OCI-LY7 (cell line): ENCODE measurements at regions not wholly inside any gene's neighbourhood (a gene's known extent, or its start where the extent isn't known, plus 50 kb on each side); places are given as distances from the start of the nearest gene placed in this dataset.

Experiments used
- BruUV-seq: library from RNA; stranded (reverse); fragments of 400-500 nt; replicated peaks from 2 replicates; lab custom pipeline; 2021; lab: Mats Ljungman, UMichigan
- CTCF ChIA-PET: fragments of 300-600 bp; sonication (Branson Sonifier 250); formaldehyde crosslinking; loops from one replicate; lab custom pipeline; 2022; ENCODE audit warnings: antibody characterized with exemption; ENCODE audit not compliant: unreplicated experiment; lab: Charles Lee
- POLR2A ChIA-PET: fragments of 300-600 bp; sonication (Branson Sonifier 250); formaldehyde crosslinking; loops from one replicate; lab custom pipeline; 2022; ENCODE audit warnings: antibody characterized with exemption; lab: Charles Lee
- DNase-seq: peaks from one replicate; pipeline ENCODE4 v3.0.0-alpha.2; 2015; ENCODE audit warnings: low spot score
- H2AFZ ChIP-seq: fragments of 200-600 bp; sonication (generic), shearing (Covaris generic); 2 replicates; pipeline ENCODE4 v1.6.1; 2014; ENCODE audit warnings: mild to moderate bottlenecking, antibody characterized with exemption, low read length, moderate library complexity
- H3K27ac ChIP-seq: fragments of 200-600 bp; sonication (generic); 2 replicates; pipeline ENCODE4 v1.5.1; 2014; ENCODE audit warnings: mixed run types, low read depth, mild to moderate bottlenecking, moderate library complexity, low read length, inconsistent platforms; ENCODE audit not compliant: poor library complexity, severe bottlenecking
- H3K36me3 ChIP-seq: fragments of 200-600 bp; sonication (generic); 2 replicates; pipeline ENCODE4 v1.6.1; 2014; ENCODE audit warnings: mild to moderate bottlenecking, antibody characterized with exemption, low read length, moderate library complexity, mixed read lengths; ENCODE audit not compliant: insufficient read depth
- H3K4me1 ChIP-seq: fragments of 200-600 bp; sonication (generic); 2 replicates; pipeline ENCODE4 v1.5.1; 2014; ENCODE audit warnings: mild to moderate bottlenecking, low read length; ENCODE audit not compliant: insufficient read depth, poor library complexity, severe bottlenecking
- H3K4me2 ChIP-seq: fragments of 200-600 bp; sonication (generic); 2 replicates; pipeline ENCODE4 v1.6.1; 2014; ENCODE audit warnings: mild to moderate bottlenecking, low read length
- H3K4me3 ChIP-seq: fragments of 200-600 bp; sonication (generic); 2 replicates; pipeline ENCODE4 v1.5.1; 2014; ENCODE audit warnings: mild to moderate bottlenecking, low read depth, low read length; ENCODE audit not compliant: poor library complexity, severe bottlenecking
- H3K79me2 ChIP-seq: fragments of 200-600 bp; sonication (generic); 2 replicates; pipeline ENCODE4 v1.6.1; 2016; ENCODE audit warnings: low read depth, mild to moderate bottlenecking, low read length, moderate library complexity, mixed read lengths; ENCODE audit not compliant: insufficient read depth
- H3K9me2 ChIP-seq: fragments of 200-600 bp; sonication (generic); 2 replicates; pipeline ENCODE4 v1.6.1; 2016; ENCODE audit warnings: mild to moderate bottlenecking, low read length, mixed read lengths; ENCODE audit not compliant: insufficient read depth
- H3K9me3 ChIP-seq: fragments of 200-600 bp; sonication (generic); 2 replicates; pipeline ENCODE4 v1.6.1; 2014; ENCODE audit warnings: mild to moderate bottlenecking, mixed run types, low read length, mixed read lengths
- H4K20me1 ChIP-seq: fragments of 200-600 bp; sonication (generic); 2 replicates; pipeline ENCODE4 v1.6.1; 2014; ENCODE audit warnings: mild to moderate bottlenecking, antibody characterized with exemption, low read length, moderate library complexity, mixed read lengths; ENCODE audit not compliant: insufficient read depth
- EZH2phosphoT487 ChIP-seq: fragments of 200-600 bp; sonication (generic); IDR thresholded peaks from 2 replicates; pipeline ENCODE4 v1.6.1; 2018; ENCODE audit warnings: low read depth, borderline replicate concordance, mild to moderate bottlenecking, mixed run types, antibody characterized with exemption, low read length, moderate library complexity, mixed read lengths
- intact Hi-C: fragments of 100-400 bp; cut with micrococcal nuclease; formaldehyde crosslinking; loops from one replicate; pipeline ENCODE4 v1.10.0; 2022; ENCODE audit not compliant: unreplicated experiment
- TF ChIP-seq, protein P1 (sequence below): fragments of 200-600 bp; sonication (generic); conservative IDR thresholded peaks from 2 replicates; pipeline ENCODE4 v1.5.1; 2014; ENCODE audit warnings: mild to moderate bottlenecking, antibody characterized with exemption, low read length, moderate library complexity, mixed read lengths

DNA sequence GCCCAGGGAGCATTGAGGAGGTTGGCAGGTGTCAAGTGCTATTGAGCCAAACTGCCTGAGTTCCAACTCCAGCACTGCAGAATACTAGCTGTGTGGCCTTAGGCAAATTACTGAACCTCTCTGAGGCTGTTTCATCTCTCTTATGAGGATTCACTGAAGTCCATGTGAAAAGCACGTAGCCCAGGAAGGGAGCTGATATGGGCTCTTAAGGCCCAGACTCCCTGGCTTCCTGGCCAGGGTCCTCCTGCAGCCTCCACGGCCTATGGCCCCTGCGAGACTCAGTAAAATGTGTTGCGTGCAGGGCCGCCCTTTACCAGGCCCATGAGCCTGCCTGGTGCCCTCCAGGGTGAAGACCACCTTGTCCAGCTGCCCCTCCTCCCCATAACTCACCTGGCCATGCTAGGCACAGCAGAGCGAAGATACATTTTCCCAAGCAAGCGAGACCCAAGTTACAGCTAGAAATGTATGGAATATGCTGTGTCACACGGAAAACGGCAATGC, 133.7 kb upstream of the TNRC6C start:
- BruUV-seq = no TSS peak
- intact Hi-C loops = no loop called here
- Histone ChIP-seq H3K9me3 (no peaks in the 10 kb centered on the region), H3K79me2 (no peaks in the 10 kb centered on the region), H3K36me3 (no peaks in the 10 kb centered on the region), H3K27ac (no peak overlapping the region), H3K4me1 (no peaks in the 10 kb centered on the region), H2AFZ (no peak overlapping the region), H4K20me1 (no peaks in the 10 kb centered on the region), H3K4me3 (no peak overlapping the region), H3K9me2 (no peaks in the 10 kb centered on the region), H3K4me2 (no peak overlapping the region)
- CTCF ChIA-PET = no interaction called here
- TF ChIP-seq, protein P1, sequence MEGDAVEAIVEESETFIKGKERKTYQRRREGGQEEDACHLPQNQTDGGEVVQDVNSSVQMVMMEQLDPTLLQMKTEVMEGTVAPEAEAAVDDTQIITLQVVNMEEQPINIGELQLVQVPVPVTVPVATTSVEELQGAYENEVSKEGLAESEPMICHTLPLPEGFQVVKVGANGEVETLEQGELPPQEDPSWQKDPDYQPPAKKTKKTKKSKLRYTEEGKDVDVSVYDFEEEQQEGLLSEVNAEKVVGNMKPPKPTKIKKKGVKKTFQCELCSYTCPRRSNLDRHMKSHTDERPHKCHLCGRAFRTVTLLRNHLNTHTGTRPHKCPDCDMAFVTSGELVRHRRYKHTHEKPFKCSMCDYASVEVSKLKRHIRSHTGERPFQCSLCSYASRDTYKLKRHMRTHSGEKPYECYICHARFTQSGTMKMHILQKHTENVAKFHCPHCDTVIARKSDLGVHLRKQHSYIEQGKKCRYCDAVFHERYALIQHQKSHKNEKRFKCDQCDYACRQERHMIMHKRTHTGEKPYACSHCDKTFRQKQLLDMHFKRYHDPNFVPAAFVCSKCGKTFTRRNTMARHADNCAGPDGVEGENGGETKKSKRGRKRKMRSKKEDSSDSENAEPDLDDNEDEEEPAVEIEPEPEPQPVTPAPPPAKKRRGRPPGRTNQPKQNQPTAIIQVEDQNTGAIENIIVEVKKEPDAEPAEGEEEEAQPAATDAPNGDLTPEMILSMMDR = no peak
- no peak for TF ChIP-seq EZH2phosphoT487
- DNase-seq = no peak
- POLR2A ChIA-PET = no interaction called here

DNA sequence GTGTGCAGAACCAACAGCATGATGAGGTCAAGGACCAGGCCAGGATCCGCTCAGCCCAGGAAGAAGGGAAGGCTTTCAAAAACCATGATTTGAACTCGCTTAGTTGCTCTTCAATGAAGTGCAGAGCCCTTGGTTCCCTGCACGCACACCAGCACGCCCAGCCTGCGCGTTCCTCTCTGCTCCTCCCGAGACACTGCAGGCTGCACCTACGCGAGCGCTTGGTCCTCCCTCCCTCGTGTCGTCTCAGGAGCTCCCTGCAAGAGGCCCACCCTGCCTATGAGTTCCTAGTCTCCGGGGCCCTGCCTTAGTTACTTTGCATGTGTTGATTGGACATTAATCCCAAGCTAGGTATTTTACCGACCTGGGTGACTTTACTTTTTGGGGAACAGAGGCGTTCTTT, 132.9 kb upstream of the TNRC6C start:
- H3K4me1 ChIP-seq = no peaks in the 10 kb centered on the region
- H3K9me2 ChIP-seq = no peaks in the 10 kb centered on the region
- H3K79me2 ChIP-seq = no peaks in the 10 kb centered on the region
- BruUV-seq = no TSS peak
- ChIA-PET POLR2A (no interaction called here), CTCF (no interaction called here)
- H4K20me1 ChIP-seq = no peaks in the 10 kb centered on the region
- H3K4me2 ChIP-seq = no peak overlapping the region
- H3K4me3 ChIP-seq = no peak overlapping the region
- H2AFZ ChIP-seq = no peak overlapping the region
- TF ChIP-seq, protein P1 = no peak
- TF ChIP-seq EZH2phosphoT487 = no peak
- DNase-seq = no peak
- no peak overlapping the region for H3K27ac ChIP-seq
- intact Hi-C loops = no loop called here
- H3K9me3 ChIP-seq = no peaks in the 10 kb centered on the region
- H3K36me3 ChIP-seq = no peaks in the 10 kb centered on the region

DNA sequence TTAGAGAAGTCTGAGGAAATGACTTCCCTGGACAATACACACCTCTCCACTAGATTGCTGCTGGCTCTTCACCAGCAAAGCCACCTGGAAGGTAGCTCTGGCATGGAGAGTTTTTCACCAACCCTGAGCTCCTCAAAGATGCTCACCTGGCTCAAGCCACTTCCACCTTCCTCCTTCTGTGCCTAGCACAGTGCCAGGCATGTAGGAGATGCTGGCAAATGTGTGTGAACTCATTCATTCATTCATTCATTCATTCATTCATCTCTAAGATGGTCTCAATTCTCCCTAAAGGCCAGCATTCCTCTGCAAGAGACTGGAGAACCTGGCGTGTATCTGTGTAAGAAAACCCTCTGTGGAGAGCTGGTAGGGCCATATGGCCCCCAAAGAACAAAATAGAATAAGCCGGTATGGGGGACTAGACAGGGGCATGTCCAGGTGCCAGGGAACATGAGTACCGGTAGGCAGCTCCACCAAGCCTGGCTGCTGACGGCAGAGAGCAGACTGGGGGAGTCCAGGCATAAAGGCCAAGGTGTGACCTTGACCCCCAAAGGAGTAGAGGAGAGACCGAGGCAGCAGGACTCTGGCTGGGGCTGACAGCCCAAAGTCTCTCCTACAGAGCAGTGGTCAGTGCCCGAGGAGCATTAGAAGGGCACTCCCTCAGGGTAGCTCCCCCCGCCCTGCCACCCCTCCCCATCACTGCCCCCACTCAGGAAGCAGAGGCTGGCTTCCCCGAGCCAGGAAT, 132.2 kb upstream of the TNRC6C start:
- no peaks in the 10 kb centered on the region for H3K79me2 ChIP-seq
- DNase-seq = no peak
- no peak overlapping the region for H3K4me2 ChIP-seq
- no peaks in the 10 kb centered on the region for H3K9me2 ChIP-seq
- CTCF ChIA-PET = no interaction called here
- no peaks in the 10 kb centered on the region for H3K4me1 ChIP-seq
- POLR2A ChIA-PET = no interaction called here
- no peak overlapping the region for H3K4me3 ChIP-seq
- no peaks in the 10 kb centered on the region for H3K36me3 ChIP-seq
- TF ChIP-seq, protein P1 = no peak
- no peak for TF ChIP-seq EZH2phosphoT487
- H2AFZ ChIP-seq = no peak overlapping the region
- intact Hi-C loops = no loop called here
- no peak overlapping the region for H3K27ac ChIP-seq
- H4K20me1 ChIP-seq = no peaks in the 10 kb centered on the region
- BruUV-seq = no TSS peak
- no peaks in the 10 kb centered on the region for H3K9me3 ChIP-seq
